ENCODE measurements at regions not wholly inside any gene's neighbourhood (a gene's known extent, or its start where the extent isn't known, plus 50 kb on each side); places are given as distances from the start of the nearest gene placed in this dataset.

GRCh38 chr20:39234520-39235095 is 272.5 kb downstream of the DHX35 start:
- DNase-seq, result no peak
- TF ChIP-seq POLR2A (IDR thresholded peaks at IDR 0.05; ENCODE audit: low read length), result no peak
- no peak for TF ChIP-seq GATA1 (IDR thresholded peaks at IDR 0.05; ENCODE audit: low read depth, low read length)

DNA sequence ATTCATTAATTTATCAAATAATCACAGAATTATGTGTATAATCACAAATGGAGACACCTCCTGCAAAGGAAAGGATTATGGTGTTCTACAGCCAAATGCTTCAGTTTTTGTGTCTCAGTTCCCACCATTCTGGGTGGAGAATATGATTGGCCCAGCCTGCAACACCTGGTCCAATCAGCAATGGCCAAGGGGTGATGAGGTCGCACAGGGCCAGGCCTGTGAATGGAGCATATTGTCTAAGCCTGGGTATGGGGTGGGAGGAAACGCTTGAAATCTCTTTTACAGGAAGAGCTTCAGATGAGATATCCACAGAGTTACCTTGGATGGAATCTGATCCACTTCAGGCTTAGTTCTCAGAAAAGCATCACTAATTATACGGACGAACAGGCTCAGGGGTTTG is 271.6 kb downstream of the DHX35 start:
- no peak for TF ChIP-seq GATA1 (IDR thresholded peaks at IDR 0.05; ENCODE audit: low read depth, low read length)
- TF ChIP-seq POLR2A (IDR thresholded peaks at IDR 0.05; ENCODE audit: low read length), result no peak
- DNase-seq, result no peak

DNA sequence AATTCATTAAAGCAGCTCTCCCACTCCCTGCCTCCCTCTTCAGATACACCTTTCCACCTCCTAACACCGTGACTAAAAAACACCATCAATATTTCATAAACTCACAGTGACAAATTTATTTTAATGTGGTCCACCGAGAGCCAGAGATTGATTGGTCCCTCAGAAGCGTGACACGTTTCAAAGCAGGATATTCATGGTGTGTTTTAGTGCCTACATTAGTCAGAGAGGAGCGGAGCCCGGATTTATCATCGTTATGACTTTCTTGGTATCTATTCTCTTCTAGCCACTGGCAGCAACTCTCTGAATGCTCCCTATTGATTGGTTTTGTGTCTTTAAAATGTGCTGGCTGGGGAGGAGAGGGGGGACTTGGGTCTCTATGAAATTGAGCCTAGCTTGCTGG is 265.3 kb downstream of the DHX35 start:
- no peak for DNase-seq
- TF ChIP-seq POLR2A (IDR thresholded peaks at IDR 0.05; ENCODE audit: low read length) (no peak), GATA1 (IDR thresholded peaks at IDR 0.05; ENCODE audit: low read depth, low read length) (no peak)

GRCh38 chr20:39225978-39226377 is 263.8 kb downstream of the DHX35 start:
- DNase-seq, result no peak
- TF ChIP-seq POLR2A (IDR thresholded peaks at IDR 0.05; ENCODE audit: low read length) (no peak), GATA1 (IDR thresholded peaks at IDR 0.05; ENCODE audit: low read depth, low read length) (no peak)

DNA sequence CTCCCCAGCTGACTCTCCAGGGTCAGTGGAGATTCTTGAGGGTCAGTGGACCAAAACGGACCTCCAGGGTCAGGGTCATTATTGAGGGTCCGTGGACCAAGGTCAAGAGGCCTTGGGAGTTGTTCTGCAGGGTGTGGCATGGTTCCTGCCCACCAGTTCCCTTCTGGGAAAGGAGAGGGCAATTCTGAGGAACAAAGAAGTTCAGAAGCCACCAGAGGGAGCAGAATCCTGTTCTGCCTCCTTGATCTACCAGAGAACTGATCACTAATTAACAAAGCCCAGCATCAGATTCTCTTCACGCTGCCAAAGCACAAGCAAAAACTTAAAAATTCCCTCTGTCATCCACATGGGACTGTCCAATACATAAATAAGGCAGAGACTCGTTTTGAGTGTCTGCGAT is 263.4 kb downstream of the DHX35 start:
- no peak for TF ChIP-seq GATA1 (IDR thresholded peaks at IDR 0.05; ENCODE audit: low read depth, low read length)
- TF ChIP-seq POLR2A (IDR thresholded peaks at IDR 0.05; ENCODE audit: low read length), result no peak

GRCh38 chr20:39222101-39222500 is 260.0 kb downstream of the DHX35 start:
- no peak for TF ChIP-seq POLR2A (IDR thresholded peaks at IDR 0.05; ENCODE audit: low read length)
- TF ChIP-seq GATA1 (IDR thresholded peaks at IDR 0.05; ENCODE audit: low read depth, low read length), result no peak

More for the DNA sequence above, 263.4 kb downstream of the DHX35 start:
- DNase-seq, result no peak

GRCh38 chr20:39216195-39216594 is 254.1 kb downstream of the DHX35 start:
- no peak for TF ChIP-seq POLR2A (IDR thresholded peaks at IDR 0.05; ENCODE audit: low read length)
- no peak for TF ChIP-seq GATA1 (IDR thresholded peaks at IDR 0.05; ENCODE audit: low read depth, low read length)
- DNase-seq, result no peak

More at GRCh38 chr20:39222101-39222500, 260.0 kb downstream of the DHX35 start:
- no peak for DNase-seq

GRCh38 chr20:39214828-39215227 is 252.7 kb downstream of the DHX35 start:
- no peak for DNase-seq
- TF ChIP-seq GATA1 (IDR thresholded peaks at IDR 0.05; ENCODE audit: low read depth, low read length), result no peak
- no peak for TF ChIP-seq POLR2A (IDR thresholded peaks at IDR 0.05; ENCODE audit: low read length)

- no peak for DNase-seq
- TF ChIP-seq POLR2A (IDR thresholded peaks at IDR 0.05; ENCODE audit: low read length) (no peak), GATA1 (IDR thresholded peaks at IDR 0.05; ENCODE audit: low read depth, low read length) (no peak)
These were observed 251.5 kb downstream of the DHX35 start for GRCh38 chr20:39213476-39214145.

DNA sequence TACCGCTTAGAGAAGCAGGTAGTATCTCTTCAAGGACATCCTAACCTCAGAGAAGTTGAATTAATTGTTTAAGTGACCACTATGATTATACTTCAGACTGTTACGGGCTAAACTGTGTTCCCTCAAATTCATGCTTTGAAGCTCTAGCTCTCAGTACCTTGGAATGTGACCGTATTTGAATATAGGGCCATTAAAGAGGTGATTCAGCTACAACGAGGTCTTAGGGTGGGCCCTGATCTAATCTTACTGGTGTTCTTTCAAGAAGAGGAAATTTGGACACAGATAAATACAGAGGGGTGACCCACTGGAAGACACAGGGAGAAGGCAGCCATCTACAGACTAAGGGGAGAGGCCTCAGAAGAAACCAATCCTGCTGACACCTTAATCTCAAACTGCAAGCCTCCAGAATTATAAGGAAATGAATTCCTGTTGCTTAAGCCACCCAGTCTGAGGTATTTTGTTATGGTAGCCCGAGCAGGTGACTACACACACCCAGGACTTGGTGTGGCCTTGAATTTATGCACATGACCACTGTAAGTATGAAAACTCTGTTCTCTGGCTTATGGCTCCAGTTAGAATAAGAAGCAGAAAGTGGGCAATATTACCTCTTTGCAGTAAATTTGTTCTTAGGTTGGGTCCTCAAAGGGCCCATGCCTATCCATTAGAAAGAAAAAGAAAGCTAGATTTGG is 249.1 kb downstream of the DHX35 start:
- no peak for DNase-seq
- TF ChIP-seq POLR2A (IDR thresholded peaks at IDR 0.05; ENCODE audit: low read length), result no peak
- TF ChIP-seq GATA1 (IDR thresholded peaks at IDR 0.05; ENCODE audit: low read depth, low read length), result no peak

- no peak for TF ChIP-seq POLR2A (IDR thresholded peaks at IDR 0.05; ENCODE audit: low read length)
- TF ChIP-seq GATA1 (IDR thresholded peaks at IDR 0.05; ENCODE audit: low read depth, low read length), result no peak
- no peak for DNase-seq
These were observed 248.3 kb downstream of the DHX35 start for GRCh38 chr20:39210341-39211036.

GRCh38 chr20:39206899-39207564 is 244.9 kb downstream of the DHX35 start:
- TF ChIP-seq GATA1 (IDR thresholded peaks at IDR 0.05; ENCODE audit: low read depth, low read length) (no peak), POLR2A (IDR thresholded peaks at IDR 0.05; ENCODE audit: low read length) (no peak)
- DNase-seq, result no peak

DNA sequence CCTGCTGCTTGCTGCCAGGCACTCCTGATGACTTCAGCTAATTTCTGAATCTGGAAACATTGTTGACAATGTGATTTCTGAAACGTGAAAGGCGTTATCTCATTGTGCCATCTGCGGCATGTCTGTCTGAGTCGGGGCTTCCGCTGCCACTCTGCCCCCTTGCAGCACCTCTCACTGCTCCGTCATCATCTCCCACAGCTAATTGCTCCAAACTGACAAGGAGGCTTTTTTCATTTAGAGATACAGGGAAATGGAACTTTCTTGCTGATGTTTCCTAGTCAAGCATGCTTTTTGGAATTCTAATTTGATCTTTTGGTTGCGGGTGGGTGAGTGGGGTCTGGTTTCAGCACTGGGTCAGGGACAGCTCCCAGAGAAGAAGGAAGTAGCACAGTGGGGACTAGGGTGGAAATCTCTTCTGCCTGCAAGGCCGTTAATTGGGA is 233.5 kb downstream of the DHX35 start:
- DNase-seq, result no peak
- TF ChIP-seq GATA1 (IDR thresholded peaks at IDR 0.05; ENCODE audit: low read depth, low read length) (no peak), POLR2A (IDR thresholded peaks at IDR 0.05; ENCODE audit: low read length) (no peak)
